PC-3 (cell line): ENCODE measurements at regions not wholly inside any gene's neighbourhood (a gene's known extent, or its start where the extent isn't known, plus 50 kb on each side); places are given as distances from the start of the nearest gene placed in this dataset.

ENCODE experiments used
- ATAC-seq: fragments of 200-7000 bp; cut with Tn5 transposase; 2 replicates; pipeline ENCODE4 v1.9.1; 2020; ENCODE audit warnings: mild to moderate bottlenecking, moderate library complexity
- BruUV-seq: library from RNA; stranded (reverse); fragments of 400-500 nt; replicated peaks from 2 replicates; lab custom pipeline; 2021; lab: Mats Ljungman, UMichigan
- CTCF ChIA-PET: fragments of 300-600 bp; sonication (Branson Sonifier 250); formaldehyde crosslinking; loops from one replicate; lab custom pipeline; 2022; ENCODE audit warnings: antibody characterized with exemption; lab: Charles Lee
- POLR2A ChIA-PET: fragments of 300-600 bp; sonication (Branson Sonifier 250); formaldehyde crosslinking; loops from one replicate; lab custom pipeline; 2022; ENCODE audit warnings: antibody characterized with exemption; ENCODE audit not compliant: unreplicated experiment; lab: Charles Lee
- DNase-seq: peaks from one replicate; pipeline ENCODE4 v3.0.0-alpha.2; 2015
- H2AFZ ChIP-seq: fragments of 300-600 bp; sonication (generic); 2 replicates; pipeline ENCODE4 v1.6.0; 2016; ENCODE audit warnings: antibody characterized with exemption, low read length
- H3F3A ChIP-seq: fragments of 300-600 bp; sonication (generic); one replicate; pipeline ENCODE4 v1.6.0; 2017; ENCODE audit warnings: antibody characterized with exemption, low read length, control low read depth, mild to moderate bottlenecking; ENCODE audit not compliant: unreplicated experiment
- H3K27ac ChIP-seq: fragments of 300-600 bp; sonication (generic); 2 replicates; pipeline ENCODE4 v1.5.1; 2016; ENCODE audit warnings: mild to moderate bottlenecking, low read length
- H3K27me3 ChIP-seq: fragments of 300-600 bp; sonication (generic); 2 replicates; pipeline ENCODE4 v1.6.1; 2016; ENCODE audit warnings: low read length, mixed read lengths
- H3K36me3 ChIP-seq: fragments of 300-600 bp; sonication (generic); 2 replicates; pipeline ENCODE4 v1.6.1; 2016; ENCODE audit warnings: low read depth, mixed run types, low read length, mixed read lengths
- H3K4me1 ChIP-seq: fragments of 300-600 bp; sonication (generic); 2 replicates; pipeline ENCODE4 v1.5.1; 2016; ENCODE audit warnings: low read length; ENCODE audit not compliant: insufficient read depth
- H3K4me2 ChIP-seq: fragments of 300-600 bp; sonication (generic); 2 replicates; pipeline ENCODE4 v1.6.0; 2016; ENCODE audit warnings: low read length
- H3K4me3 ChIP-seq: fragments of 300-600 bp; sonication (generic); 2 replicates; pipeline ENCODE4 v1.5.1; 2016; ENCODE audit warnings: mild to moderate bottlenecking, low read length, mixed read lengths
- H3K79me2 ChIP-seq: fragments of 300-600 bp; sonication (generic); 2 replicates; pipeline ENCODE4 v1.6.1; 2017; ENCODE audit warnings: low read length, mixed read lengths
- H3K9ac ChIP-seq: fragments of 300-600 bp; sonication (generic); 2 replicates; pipeline ENCODE4 v1.6.0; 2016; ENCODE audit warnings: mild to moderate bottlenecking, low read length
- H3K9me2 ChIP-seq: fragments of 300-600 bp; sonication (generic); replicated peaks from 2 replicates; pipeline ENCODE4 v1.6.1; 2016; ENCODE audit warnings: mixed run types, low read length, mixed read lengths
- H3K9me3 ChIP-seq: fragments of 300-600 bp; sonication (generic); 2 replicates; pipeline ENCODE4 v1.6.1; 2016; ENCODE audit warnings: low read length, mixed read lengths
- H4K20me1 ChIP-seq: fragments of 300-600 bp; sonication (generic); 2 replicates; pipeline ENCODE4 v1.6.1; 2016; ENCODE audit warnings: low read length, mixed read lengths
- EZH2 ChIP-seq: fragments of 300-600 bp; sonication (generic); IDR thresholded peaks from one replicate; pipeline ENCODE4 v1.6.1; 2017; ENCODE audit warnings: antibody characterized with exemption, mild to moderate bottlenecking, low read length; ENCODE audit not compliant: unreplicated experiment
- EZH2phosphoT487 ChIP-seq: fragments of 300-600 bp; sonication (generic); IDR thresholded peaks from 2 replicates; pipeline ENCODE4 v1.6.1; 2018; ENCODE audit warnings: mild to moderate bottlenecking, antibody characterized with exemption, low read length, borderline replicate concordance
- intact Hi-C: fragments of 100-400 bp; cut with micrococcal nuclease; formaldehyde crosslinking; loops from 2 replicates; pipeline ENCODE4 v1.9.0; 2023
- TF ChIP-seq, protein P1 (sequence below): fragments of 300-600 bp; sonication (generic); conservative IDR thresholded peaks from 2 replicates; pipeline ENCODE4 v1.5.1; 2017; ENCODE audit warnings: antibody characterized with exemption, low read depth, mild to moderate bottlenecking, low read length

DNA sequence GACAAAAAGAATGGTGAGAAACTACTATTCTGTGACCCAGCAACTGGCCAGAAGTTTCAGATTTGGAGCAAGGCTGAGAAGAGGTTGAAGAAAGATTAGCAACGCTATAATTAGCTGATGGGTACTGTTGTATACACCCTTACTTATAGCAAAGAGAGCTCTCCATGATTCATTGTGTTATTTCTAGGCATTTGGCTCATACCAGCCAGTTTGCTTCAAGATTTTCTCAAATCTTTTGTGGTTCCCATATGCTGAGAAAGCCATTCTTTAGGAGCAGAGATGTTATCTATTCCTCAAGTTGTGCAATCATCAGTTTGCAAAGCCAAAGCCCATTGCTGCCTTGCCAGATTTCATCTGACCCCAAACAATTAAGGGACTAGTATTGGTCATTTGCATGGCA lies 179.4 kb downstream of the ETS1 start:
- Histone ChIP-seq H2AFZ (no peak overlapping the region), H3F3A (no peaks in the 10 kb centered on the region), H3K4me2 (peak overlapping the region; percentile 27), H3K27me3 (no peaks in the 10 kb centered on the region), H3K36me3 (no peaks in the 10 kb centered on the region), H3K4me3 (no peak overlapping the region), H4K20me1 (no peaks in the 10 kb centered on the region), H3K9me2 (no peaks in the 10 kb centered on the region), H3K9me3 (no peaks in the 10 kb centered on the region), H3K27ac (peak overlapping the region; percentile 63), H3K79me2 (no peaks in the 10 kb centered on the region), H3K4me1 (peaks cover 38% of the 10 kb centered on the region), H3K9ac (no peak overlapping the region)
- no TSS peak for BruUV-seq
- DNase-seq = peak; percentile 92
- POLR2A ChIA-PET = no interaction called here
- peak; percentile 43; the same call in 1 of the 2 replicates for ATAC-seq
- CTCF ChIA-PET = no interaction called here
- no peak for TF ChIP-seq EZH2
- TF ChIP-seq, protein P1, sequence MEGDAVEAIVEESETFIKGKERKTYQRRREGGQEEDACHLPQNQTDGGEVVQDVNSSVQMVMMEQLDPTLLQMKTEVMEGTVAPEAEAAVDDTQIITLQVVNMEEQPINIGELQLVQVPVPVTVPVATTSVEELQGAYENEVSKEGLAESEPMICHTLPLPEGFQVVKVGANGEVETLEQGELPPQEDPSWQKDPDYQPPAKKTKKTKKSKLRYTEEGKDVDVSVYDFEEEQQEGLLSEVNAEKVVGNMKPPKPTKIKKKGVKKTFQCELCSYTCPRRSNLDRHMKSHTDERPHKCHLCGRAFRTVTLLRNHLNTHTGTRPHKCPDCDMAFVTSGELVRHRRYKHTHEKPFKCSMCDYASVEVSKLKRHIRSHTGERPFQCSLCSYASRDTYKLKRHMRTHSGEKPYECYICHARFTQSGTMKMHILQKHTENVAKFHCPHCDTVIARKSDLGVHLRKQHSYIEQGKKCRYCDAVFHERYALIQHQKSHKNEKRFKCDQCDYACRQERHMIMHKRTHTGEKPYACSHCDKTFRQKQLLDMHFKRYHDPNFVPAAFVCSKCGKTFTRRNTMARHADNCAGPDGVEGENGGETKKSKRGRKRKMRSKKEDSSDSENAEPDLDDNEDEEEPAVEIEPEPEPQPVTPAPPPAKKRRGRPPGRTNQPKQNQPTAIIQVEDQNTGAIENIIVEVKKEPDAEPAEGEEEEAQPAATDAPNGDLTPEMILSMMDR = no peak
- TF ChIP-seq EZH2phosphoT487 = no peak
- intact Hi-C loops = no loop called here

DNA sequence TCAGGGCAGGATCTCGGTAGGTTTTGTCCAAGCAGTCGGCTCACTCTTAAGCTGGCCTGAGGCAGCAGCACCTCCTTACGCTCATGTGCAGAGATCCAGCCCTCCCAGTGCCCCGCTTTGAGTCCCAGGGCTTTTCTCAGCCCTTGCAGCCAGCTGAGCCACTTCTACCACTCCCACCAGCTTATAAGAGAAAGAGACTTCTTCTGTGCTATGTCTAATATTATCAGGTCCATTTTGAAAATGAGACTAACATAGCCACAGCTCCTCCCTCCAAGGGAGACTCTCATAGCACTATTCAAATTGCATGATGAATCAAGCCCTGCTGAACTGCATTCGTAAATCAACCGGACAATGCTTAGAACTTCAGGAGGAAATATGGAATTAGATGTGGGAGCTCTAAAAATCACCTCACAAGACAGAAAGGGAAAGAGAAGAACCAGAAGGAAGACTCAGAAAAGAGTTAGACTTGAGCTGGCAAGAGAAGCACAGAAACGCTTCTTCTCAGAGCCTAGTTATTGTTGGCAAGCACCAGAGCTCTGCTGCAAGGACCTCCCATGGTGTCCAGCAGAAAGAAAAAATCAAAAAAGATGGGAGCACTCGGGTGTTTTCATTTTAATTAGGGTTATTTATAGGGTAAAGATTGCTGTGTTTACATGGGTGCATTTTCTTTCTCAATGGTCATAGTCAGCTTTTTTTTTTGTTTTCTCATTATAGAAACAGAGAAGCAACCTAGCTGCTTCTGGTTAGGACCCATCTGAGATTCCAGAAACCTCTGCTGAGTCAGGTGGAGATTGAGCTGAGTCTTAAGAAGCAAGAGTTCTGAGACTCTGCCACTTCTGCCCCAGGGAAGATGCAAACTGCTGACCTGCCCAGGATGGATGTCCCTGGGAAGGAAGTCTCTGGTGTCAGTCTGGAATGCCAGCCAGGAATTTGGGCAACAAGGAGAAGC lies 181.4 kb downstream of the ETS1 start:
- intact Hi-C loops = no loop called here
- no TSS peak for BruUV-seq
- Histone ChIP-seq H3K4me2 (no peak overlapping the region), H3K9me2 (no peaks in the 10 kb centered on the region), H3K27me3 (no peaks in the 10 kb centered on the region), H3K79me2 (no peaks in the 10 kb centered on the region), H4K20me1 (no peaks in the 10 kb centered on the region), H3K4me1 (peaks cover 32% of the 10 kb centered on the region), H3F3A (no peaks in the 10 kb centered on the region), H3K27ac (no peak overlapping the region), H3K9me3 (no peaks in the 10 kb centered on the region), H2AFZ (no peak overlapping the region), H3K9ac (no peak overlapping the region), H3K4me3 (no peak overlapping the region), H3K36me3 (no peaks in the 10 kb centered on the region)
- DNase-seq = no peak
- ChIA-PET CTCF (no interaction called here), POLR2A (no interaction called here)
- TF ChIP-seq, protein P1 = no peak
- TF ChIP-seq EZH2phosphoT487 = no peak
- no peak for TF ChIP-seq EZH2
- no peak for ATAC-seq

GRCh38 chr11:128405112-128405511 lies 182.2 kb downstream of the ETS1 start:
- Histone ChIP-seq H3K27ac (no peak overlapping the region), H3K36me3 (no peaks in the 10 kb centered on the region), H3K27me3 (no peaks in the 10 kb centered on the region), H3K9ac (no peak overlapping the region), H3K9me2 (no peaks in the 10 kb centered on the region), H3F3A (no peaks in the 10 kb centered on the region), H4K20me1 (no peaks in the 10 kb centered on the region), H2AFZ (no peak overlapping the region), H3K9me3 (no peaks in the 10 kb centered on the region), H3K4me3 (no peak overlapping the region), H3K79me2 (no peaks in the 10 kb centered on the region), H3K4me1 (peaks cover 29% of the 10 kb centered on the region), H3K4me2 (no peak overlapping the region)
- no TSS peak for BruUV-seq
- CTCF ChIA-PET = no interaction called here
- DNase-seq = no peak
- ATAC-seq = no peak
- POLR2A ChIA-PET = no interaction called here
- intact Hi-C loops = no loop called here
- TF ChIP-seq, protein P1 = no peak
- TF ChIP-seq EZH2phosphoT487 (no peak), EZH2 (no peak)
